Common myeloid progenitor, CD34-positive (primary cell): ENCODE measurements at regions not wholly inside any gene's neighbourhood (a gene's known extent, or its start where the extent isn't known, plus 50 kb on each side); places are given as distances from the start of the nearest gene placed in this dataset.

Source experiments
- CTCF ChIA-PET: fragments of 350-600 bp; sonication (Branson Sonifier 250); formaldehyde crosslinking; loops from one replicate; lab custom pipeline; 2021; ENCODE audit warnings: antibody characterized with exemption; lab: Charles Lee
- POLR2A ChIA-PET: fragments of 350-600 bp; sonication (Branson Sonifier 250); formaldehyde crosslinking; loops from one replicate; lab custom pipeline; 2021; ENCODE audit warnings: antibody characterized with exemption; lab: Charles Lee
- DNase-seq, 3 donors: peaks; one replicate each; pipeline versions ENCODE4 v3.0.0 to v3.0.0-alpha.2; 2013
- H3K27ac ChIP-seq, 2 experiments: 1 replicate in 1 of 2; 2 replicates in 1 of 2; pipeline ENCODE4 v1.7.0; 2013; ENCODE audit warnings: inconsistent platforms in 2 of 2, low read length in 2 of 2, mild to moderate bottlenecking in 2 of 2, low read depth in 1 of 2, moderate library complexity in 1 of 2; ENCODE audit not compliant: severe bottlenecking in 2 of 2, insufficient read depth in 1 of 2, poor library complexity in 1 of 2
- H3K27me3 ChIP-seq, 5 experiments: replicated peaks in 2 of 5; 1 replicate in 3 of 5; 2 replicates in 2 of 5; pipeline versions ENCODE4 v1.6.1 to v1.7.0; 2013; ENCODE audit warnings: low read length in 4 of 5, mild to moderate bottlenecking in 2 of 5, moderate library complexity in 2 of 5, inconsistent platforms in 1 of 5; ENCODE audit not compliant: insufficient read depth in 5 of 5, control insufficient read depth in 4 of 5
- H3K36me3 ChIP-seq, 4 experiments: 1 replicate in 2 of 4; 2 replicates in 2 of 4; pipeline versions ENCODE4 v1.6.1 to v1.7.0; 2013; ENCODE audit warnings: low read length in 3 of 4, control low read depth in 1 of 4, mild to moderate bottlenecking in 1 of 4; ENCODE audit not compliant: control insufficient read depth in 4 of 4, insufficient read depth in 4 of 4
- H3K4me1 ChIP-seq, 4 experiments: 1 replicate in 3 of 4; 2 replicates in 1 of 4; pipeline versions ENCODE4 v1.6.1 to v1.7.1; 2013; ENCODE audit warnings: low read length in 3 of 4, mild to moderate bottlenecking in 3 of 4, control low read depth in 1 of 4, inconsistent platforms in 1 of 4, moderate library complexity in 1 of 4; ENCODE audit not compliant: control insufficient read depth in 4 of 4, insufficient read depth in 4 of 4; ENCODE audit errors: control extremely low read depth in 1 of 4
- H3K4me3 ChIP-seq, 7 experiments: 1 replicate in 4 of 7; 2 replicates in 3 of 7; pipeline versions ENCODE4 v1.5.1 to v1.7.0; 2013; ENCODE audit warnings: mild to moderate bottlenecking in 7 of 7, low read length in 6 of 7, moderate library complexity in 6 of 7, inconsistent platforms in 2 of 7, low read depth in 2 of 7, control low read depth in 1 of 7; ENCODE audit not compliant: insufficient read depth in 4 of 7, control insufficient read depth in 1 of 7; ENCODE audit errors: extremely low read depth in 1 of 7
- H3K9me3 ChIP-seq, 5 experiments: 1 replicate in 4 of 5; 2 replicates in 1 of 5; pipeline versions ENCODE4 v1.6.1 to v1.7.1; 2013; ENCODE audit warnings: low read length in 4 of 5, mild to moderate bottlenecking in 2 of 5, inconsistent platforms in 1 of 5, low read depth in 1 of 5, moderate library complexity in 1 of 5; ENCODE audit not compliant: control insufficient read depth in 4 of 5, insufficient read depth in 2 of 5; ENCODE audit errors: control extremely low read depth in 1 of 5
- WGBS: methylation state at CpG from one replicate; pipeline ENCODE4 v1.1.5; 2013; ENCODE audit not compliant: insufficient coverage; 5-methylcytosine and 5-hydroxymethylcytosine counted together

- WGBS = 89% methylated on average over 6 of the region's 9 CpGs
- no peak for DNase-seq
- Histone ChIP-seq H3K4me1 (no peaks in the 10 kb centered on the region), H3K9me3 (peaks cover 0 to 36% (median 11%) of the 10 kb centered on the region in 5 experiments), H3K27me3 (no peaks in the 10 kb centered on the region), H3K27ac (no peak overlapping the region), H3K36me3 (no peaks in the 10 kb centered on the region), H3K4me3 (no peak overlapping the region)
- CTCF ChIA-PET = no interaction called here
- POLR2A ChIA-PET = no interaction called here
Measured at GRCh38 chr7:57384380-57384779, 65.6 kb upstream of the ZNF716 start.

GRCh38 chr7:57385668-57386067, 64.3 kb upstream of the ZNF716 start:
- WGBS = 70% methylated on average over 2 of the region's 5 CpGs
- Histone ChIP-seq H3K27ac (no peak overlapping the region), H3K4me1 (no peaks in the 10 kb centered on the region), H3K9me3 (peaks cover 0 to 38% (median 12%) of the 10 kb centered on the region in 5 experiments), H3K36me3 (no peaks in the 10 kb centered on the region), H3K4me3 (no peak overlapping the region), H3K27me3 (no peaks in the 10 kb centered on the region)
- CTCF ChIA-PET = no interaction called here
- POLR2A ChIA-PET = no interaction called here
- no peak for DNase-seq

- whole genome bisulfite sequencing = 71% methylated on average over 7 of the region's 7 CpGs
- no peaks in the 10 kb centered on the region for H3K4me1 ChIP-seq
- no peak for DNase-seq
Measured at GRCh38 chr7:57388761-57389160, 61.2 kb upstream of the ZNF716 start.

GRCh38 chr7:57398548-57398947, 51.4 kb upstream of the ZNF716 start:
- Histone ChIP-seq H3K9me3 (peaks cover 1 to 30% (median 20%) of the 10 kb centered on the region in 5 experiments), H3K27ac (no peak overlapping the region), H3K4me3 (no peak overlapping the region), H3K27me3 (no peaks in the 10 kb centered on the region), H3K4me1 (no peaks in the 10 kb centered on the region), H3K36me3 (no peaks in the 10 kb centered on the region)
- ChIA-PET CTCF (no interaction called here), POLR2A (no interaction called here)
- no peak for DNase-seq
- WGBS = 90% methylated on average over 13 of the region's 14 CpGs

More at GRCh38 chr7:57388761-57389160, 61.2 kb upstream of the ZNF716 start:
- Histone ChIP-seq H3K9me3 (peaks cover 0 to 32% (median 21%) of the 10 kb centered on the region in 5 experiments), H3K27ac (no peak overlapping the region), H3K27me3 (no peaks in the 10 kb centered on the region), H3K36me3 (no peaks in the 10 kb centered on the region), H3K4me3 (no peak overlapping the region)
- ChIA-PET CTCF (no interaction called here), POLR2A (no interaction called here)

- ChIA-PET CTCF (no interaction called here), POLR2A (no interaction called here)
- H3K4me1 ChIP-seq = no peaks in the 10 kb centered on the region
- H3K27me3 ChIP-seq = no peaks in the 10 kb centered on the region
- WGBS = 93% methylated on average over 5 of the region's 6 CpGs
- H3K27ac ChIP-seq = no peak overlapping the region
- H3K4me3 ChIP-seq = no peak overlapping the region
- no peaks in the 10 kb centered on the region for H3K36me3 ChIP-seq
- DNase-seq = no peak
- H3K9me3 ChIP-seq = peaks cover 1 to 29% (median 24%) of the 10 kb centered on the region in 5 experiments
Measured at GRCh38 chr7:57399251-57399940, 50.6 kb upstream of the ZNF716 start.

GRCh38 chr7:57399972-57400371, 50.0 kb upstream of the ZNF716 start:
- no peaks in the 10 kb centered on the region for H3K27me3 ChIP-seq
- H3K36me3 ChIP-seq = no peaks in the 10 kb centered on the region
- CTCF ChIA-PET = no interaction called here
- peaks cover 1 to 35% (median 23%) of the 10 kb centered on the region in 5 experiments for H3K9me3 ChIP-seq
- DNase-seq = no peak
- no peak overlapping the region for H3K4me3 ChIP-seq
- no peaks in the 10 kb centered on the region for H3K4me1 ChIP-seq
- H3K27ac ChIP-seq = no peak overlapping the region
- 73% methylated on average over 3 of the region's 5 CpGs for WGBS
- POLR2A ChIA-PET = no interaction called here
